Adrenal gland (tissue), 9 donors: ENCODE measurements at regions not wholly inside any gene's neighbourhood (a gene's known extent, or its start where the extent isn't known, plus 50 kb on each side); places are given as distances from the start of the nearest gene placed in this dataset.

Experiments
- DNase-seq, 7 donors: peaks; one replicate each; pipeline ENCODE4 v3.0.0-alpha.2; 2019 to 2020
- H3K27ac ChIP-seq, 5 donors: fragments of 200-600 bp; sonication (generic) in 4 of 5; 1 replicate in 3 of 5; 2 replicates in 2 of 5; pipeline versions ENCODE4 v1.5.1 to v1.8.0; 2016 to 2020; ENCODE audit warnings: mild to moderate bottlenecking in 1 of 5
- H3K27me3 ChIP-seq: fragments of 200-600 bp; 2 replicates; pipeline ENCODE4 v1.8.0; 2021
- H3K36me3 ChIP-seq, 2 donors: fragments of 200-600 bp; replicated peaks in 1 of 2; 1 replicate in 1 of 2; 2 replicates in 1 of 2; pipeline versions ENCODE4 v1.5.1 to v1.8.0; 2018 to 2022
- H3K4me1 ChIP-seq, 2 donors: fragments of 200-600 bp; replicated peaks in 1 of 2; 1 replicate in 1 of 2; 2 replicates in 1 of 2; pipeline versions ENCODE4 v1.5.1 to v1.8.0; 2018 to 2021
- H3K4me3 ChIP-seq, 4 donors: fragments of 200-600 bp; sonication (generic) in 3 of 4; one replicate each; pipeline ENCODE4 v1.5.1; 2016 to 2018
- H3K9me3 ChIP-seq, 3 donors: fragments of 200-600 bp; sonication (generic) in 1 of 3; replicated peaks in 1 of 3; 1 replicate in 2 of 3; 2 replicates in 1 of 3; pipeline versions ENCODE4 v1.5.1 to v1.8.0; 2016 to 2021
- CTCF ChIP-seq, 6 experiments: fragments of 450-650 bp in 4 of 6; fragments of 200-600 bp in 2 of 6; sonication (generic) in 1 of 6; IDR thresholded peaks; 1 replicate in 5 of 6; 2 replicates in 1 of 6; pipeline versions ENCODE4 v1.5.1 to v1.8.0; 2016 to 2021; ENCODE audit warnings: antibody characterized with exemption in 6 of 6, mild to moderate bottlenecking in 2 of 6, moderate library complexity in 1 of 6
- POLR2A ChIP-seq, 2 donors: fragments of 450-650 bp; IDR thresholded peaks; one replicate each; pipeline ENCODE4 v1.6.1; 2017; ENCODE audit warnings: antibody characterized with exemption in 2 of 2, mild to moderate bottlenecking in 2 of 2, moderate library complexity in 1 of 2
- WGBS, 4 donors: extraction: QIAGEN DNeasy Blood & Tissue Kit in 2 of 4; methylation state at CpG; one replicate each; pipeline versions ENCODE4 v1.1.5 to v1.1.7; 2013 to 2017; 5-methylcytosine and 5-hydroxymethylcytosine counted together
- intact Hi-C, 2 donors: fragments of 100-400 bp; cut with DNase I; formaldehyde crosslinking; loops; one replicate each; pipeline versions ENCODE4 v1.14.1 to v1.15.0; 2022 to 2023
- donor health status: healthy with polysubstance abuse.
- donor health status: Bipolar disorder and iron deficiency.
- donor health status: DM: yes; HTN: yes; CAD: no.
- donor health status: DM: no; HTN: no; CAD: no.
- donor health status: DM: no; HTN: no; CAD: no.

- H3K4me3 ChIP-seq, result no peak overlapping the region
- TF ChIP-seq POLR2A (IDR thresholded peaks at IDR 0.05) (no peak), CTCF (IDR thresholded peaks at IDR 0.05) (no peak)
- DNase-seq, result no peak
- H3K4me1 ChIP-seq, result no peaks in the 10 kb centered on the region
- no peaks in the 10 kb centered on the region for H3K9me3 ChIP-seq
- 71 to 84% (median 81%) methylated on average over 3 of the region's 3 CpGs for WGBS, 4 donors
- intact Hi-C loops, result no loop called here
- no peaks in the 10 kb centered on the region for H3K27me3 ChIP-seq
- H3K27ac ChIP-seq, result no peak overlapping the region
- no peaks in the 10 kb centered on the region for H3K36me3 ChIP-seq
Observed at GRCh38 chr2:185360776-185361175, 377.8 kb upstream of the FSIP2 start.

DNA sequence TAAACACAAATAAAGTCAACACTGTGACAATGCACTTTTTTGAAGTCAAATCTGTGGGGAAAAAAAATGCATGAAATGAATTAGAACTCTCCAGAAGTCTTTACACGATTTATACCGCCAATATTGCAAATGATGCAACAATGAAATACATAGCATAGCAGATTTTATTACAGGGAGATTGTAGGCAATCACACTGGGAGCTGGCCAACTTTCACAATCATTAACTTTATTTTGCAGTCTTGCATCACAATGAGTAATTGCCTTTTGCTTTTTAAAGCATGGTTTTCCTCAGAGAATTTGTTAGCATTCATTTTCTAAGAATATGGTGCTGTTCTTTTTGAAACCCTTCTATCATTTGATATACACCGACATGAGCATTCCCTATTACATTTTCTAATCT, 366.4 kb upstream of the FSIP2 start:
- no peaks in the 10 kb centered on the region for H3K36me3 ChIP-seq
- H3K4me3 ChIP-seq, result no peak overlapping the region
- intact Hi-C loops, result no loop called here
- no peaks in the 10 kb centered on the region for H3K9me3 ChIP-seq
- 77 to 84% (median 81%) methylated on average over 3 of the region's 3 CpGs for WGBS, 4 donors
- TF ChIP-seq POLR2A (IDR thresholded peaks at IDR 0.05) (no peak), CTCF (IDR thresholded peaks at IDR 0.05) (no peak)
- no peak overlapping the region for H3K27ac ChIP-seq
- DNase-seq, result no peak
- no peaks in the 10 kb centered on the region for H3K27me3 ChIP-seq
- H3K4me1 ChIP-seq, result no peaks in the 10 kb centered on the region

DNA sequence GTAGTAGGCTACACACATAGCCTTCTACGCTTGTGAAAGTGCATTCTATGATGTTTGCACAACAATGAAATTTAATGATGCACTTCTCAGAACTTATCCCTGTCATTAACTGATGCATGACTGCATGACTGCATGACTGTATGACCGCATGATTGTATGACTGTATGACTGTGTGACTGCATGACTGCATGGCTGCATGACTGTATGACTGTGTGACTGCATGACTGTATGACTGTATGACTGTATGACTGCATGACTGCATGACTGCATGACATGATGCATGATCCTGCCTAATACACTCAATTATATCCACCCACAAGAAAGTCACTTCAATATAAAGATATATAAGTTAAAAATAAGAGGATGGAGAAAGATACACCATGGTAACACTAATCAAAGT, 365.4 kb upstream of the FSIP2 start:
- H3K4me1 ChIP-seq, result no peaks in the 10 kb centered on the region
- 82 to 88% (median 85%) methylated on average over 2 of the region's 2 CpGs for WGBS, 4 donors
- no peak overlapping the region for H3K27ac ChIP-seq
- no peaks in the 10 kb centered on the region for H3K9me3 ChIP-seq
- intact Hi-C loops, result no loop called here
- TF ChIP-seq CTCF (IDR thresholded peaks at IDR 0.05), result no peak
- no peak for TF ChIP-seq POLR2A (IDR thresholded peaks at IDR 0.05)
- no peaks in the 10 kb centered on the region for H3K36me3 ChIP-seq
- DNase-seq, result no peak
- no peak overlapping the region for H3K4me3 ChIP-seq
- no peaks in the 10 kb centered on the region for H3K27me3 ChIP-seq

- intact Hi-C loops, result no loop called here
- H3K4me3 ChIP-seq, result no peak overlapping the region
- no peak overlapping the region for H3K27ac ChIP-seq
- H3K4me1 ChIP-seq, result no peaks in the 10 kb centered on the region
- no peaks in the 10 kb centered on the region for H3K36me3 ChIP-seq
- WGBS, 4 donors, result 55 to 70% (median 62%) methylated on average over 2 of the region's 2 CpGs
- no peak for DNase-seq
- H3K27me3 ChIP-seq, result no peaks in the 10 kb centered on the region
- no peaks in the 10 kb centered on the region for H3K9me3 ChIP-seq
- TF ChIP-seq POLR2A (IDR thresholded peaks at IDR 0.05) (no peak), CTCF (IDR thresholded peaks at IDR 0.05) (no peak)
Observed at GRCh38 chr2:185374878-185375277, 363.7 kb upstream of the FSIP2 start.
